RWPE2 (cell line): ENCODE measurements at regions not wholly inside any gene's neighbourhood (a gene's known extent, or its start where the extent isn't known, plus 50 kb on each side); places are given as distances from the start of the nearest gene placed in this dataset.

Experiments
- ATAC-seq: fragments of 200-7000 bp; cut with Tn5 transposase; 3 replicates; pipeline ENCODE4 v1.9.1; 2021; ENCODE audit warnings: low read depth
- DNase-seq: peaks from one replicate; pipeline ENCODE4 v3.0.0-alpha.2; 2020; ENCODE audit warnings: low spot score
- H3K27ac ChIP-seq: fragments of 450-650 bp; 2 replicates; pipeline ENCODE4 v1.5.1; 2017; ENCODE audit warnings: mild to moderate bottlenecking; ENCODE audit not compliant: poor library complexity, severe bottlenecking
- H3K27me3 ChIP-seq: fragments of 250-450 bp; sonication (Bioruptor Pico); 2 replicates; pipeline ENCODE4 v1.5.1; 2021; ENCODE audit warnings: mild to moderate bottlenecking, moderate library complexity; ENCODE audit not compliant: insufficient read depth, poor library complexity, severe bottlenecking
- H3K36me3 ChIP-seq: fragments of 250-450 bp; sonication (Bioruptor Pico); 2 replicates; pipeline ENCODE4 v1.5.1; 2020; ENCODE audit warnings: low read depth, mild to moderate bottlenecking, moderate library complexity
- H3K4me1 ChIP-seq: fragments of 250-450 bp; sonication (Bioruptor Pico); 2 replicates; pipeline ENCODE4 v1.5.1; 2021; ENCODE audit warnings: mild to moderate bottlenecking, moderate library complexity; ENCODE audit not compliant: insufficient read depth, poor library complexity, severe bottlenecking
- H3K4me3 ChIP-seq: fragments of 250-450 bp; sonication (Bioruptor Pico); 2 replicates; pipeline ENCODE4 v1.5.1; 2021; ENCODE audit warnings: mild to moderate bottlenecking, moderate library complexity; ENCODE audit not compliant: severe bottlenecking
- H3K9me3 ChIP-seq: fragments of 250-450 bp; sonication (Bioruptor Pico); 2 replicates; pipeline ENCODE4 v1.5.1; 2021; ENCODE audit warnings: mild to moderate bottlenecking, moderate library complexity; ENCODE audit not compliant: severe bottlenecking
- CTCF ChIP-seq: fragments of 450-650 bp; IDR thresholded peaks from one replicate; pipeline ENCODE4 v1.5.1; 2017; ENCODE audit warnings: mild to moderate bottlenecking, moderate library complexity; ENCODE audit not compliant: poor library complexity, severe bottlenecking

DNA sequence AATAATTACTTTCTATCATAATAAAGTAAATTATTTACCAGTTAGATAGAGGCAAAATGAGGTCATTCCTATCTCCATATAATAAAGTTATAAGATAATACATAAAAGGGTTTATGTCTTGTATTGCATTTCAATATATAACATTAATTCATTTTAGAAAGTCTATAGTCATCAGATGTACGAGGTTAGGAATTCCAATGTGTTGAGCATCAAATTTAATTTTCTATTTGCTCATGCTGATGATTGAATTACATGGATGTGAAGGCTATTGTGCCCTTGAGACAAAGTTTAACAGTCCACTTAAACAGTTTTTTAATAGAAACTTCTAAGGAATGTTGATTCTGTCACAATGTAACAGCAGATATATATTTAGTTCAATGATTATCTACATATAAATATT, 678.3 kb upstream of the LRRN3 start:
- no peaks in the 10 kb centered on the region for H3K27me3 ChIP-seq
- DNase-seq (no peak), ATAC-seq (no peak)
- no peaks in the 10 kb centered on the region for H3K4me1 ChIP-seq
- no peak overlapping the region for H3K4me3 ChIP-seq
- no peaks in the 10 kb centered on the region for H3K9me3 ChIP-seq
- no peak for TF ChIP-seq CTCF
- no peak overlapping the region for H3K27ac ChIP-seq
- H3K36me3 ChIP-seq = no peaks in the 10 kb centered on the region

GRCh38 chr7:110413038-110413437, 677.9 kb upstream of the LRRN3 start:
- H3K4me1 ChIP-seq = no peaks in the 10 kb centered on the region
- no peak overlapping the region for H3K27ac ChIP-seq
- no peak overlapping the region for H3K4me3 ChIP-seq
- no peaks in the 10 kb centered on the region for H3K9me3 ChIP-seq
- DNase-seq (no peak), ATAC-seq (no peak)
- no peaks in the 10 kb centered on the region for H3K27me3 ChIP-seq
- TF ChIP-seq CTCF = no peak
- no peaks in the 10 kb centered on the region for H3K36me3 ChIP-seq

DNA sequence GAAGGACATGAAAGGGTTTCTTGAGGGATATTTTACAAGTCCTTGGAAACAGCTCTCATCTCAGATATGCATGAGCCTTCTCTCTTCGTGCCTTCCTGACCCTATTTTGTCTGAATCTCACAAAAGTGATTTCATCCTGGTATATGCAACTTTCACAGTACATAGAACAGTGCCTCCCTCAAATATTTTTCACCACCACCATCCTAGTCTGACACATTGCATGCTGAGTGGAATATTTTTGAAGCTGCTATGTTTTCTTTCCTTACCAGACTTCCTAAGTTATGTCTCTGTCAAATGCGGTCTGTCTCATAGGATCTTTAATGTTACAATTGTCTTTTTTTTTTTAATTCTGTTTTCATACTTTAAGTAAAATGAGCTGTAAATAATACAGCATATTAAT, 673.3 kb upstream of the LRRN3 start:
- no peaks in the 10 kb centered on the region for H3K9me3 ChIP-seq
- H3K27ac ChIP-seq = no peak overlapping the region
- TF ChIP-seq CTCF = no peak
- DNase-seq (no peak), ATAC-seq (no peak)
- H3K27me3 ChIP-seq = no peaks in the 10 kb centered on the region
- H3K4me1 ChIP-seq = no peaks in the 10 kb centered on the region
- no peaks in the 10 kb centered on the region for H3K36me3 ChIP-seq
- no peak overlapping the region for H3K4me3 ChIP-seq

- TF ChIP-seq CTCF = no peak
- no peaks in the 10 kb centered on the region for H3K9me3 ChIP-seq
- no peak overlapping the region for H3K27ac ChIP-seq
- H3K36me3 ChIP-seq = no peaks in the 10 kb centered on the region
- no peak overlapping the region for H3K4me3 ChIP-seq
- DNase-seq = no peak
- no peak for ATAC-seq
- no peaks in the 10 kb centered on the region for H3K4me1 ChIP-seq
- H3K27me3 ChIP-seq = no peaks in the 10 kb centered on the region
Measured at GRCh38 chr7:110418659-110419280, 672.2 kb upstream of the LRRN3 start.

- H3K27me3 ChIP-seq = no peaks in the 10 kb centered on the region
- H3K4me3 ChIP-seq = no peak overlapping the region
- no peaks in the 10 kb centered on the region for H3K4me1 ChIP-seq
- no peak for TF ChIP-seq CTCF
- no peaks in the 10 kb centered on the region for H3K9me3 ChIP-seq
- no peak for DNase-seq
- no peak overlapping the region for H3K27ac ChIP-seq
- no peak for ATAC-seq
- H3K36me3 ChIP-seq = no peaks in the 10 kb centered on the region
Measured at GRCh38 chr7:110420788-110421187, 670.1 kb upstream of the LRRN3 start.
